ENCODE measurements at regions not wholly inside any gene's neighbourhood (a gene's known extent, or its start where the extent isn't known, plus 50 kb on each side); places are given as distances from the start of the nearest gene placed in this dataset.

GRCh38 chr2:47641366-47641765, 70.6 kb upstream of the KCNK12 start (continued):
- no peak for TF ChIP-seq PATZ1 (CRISPR knock-in tag; IDR thresholded peaks at IDR 0.05; ENCODE audit: borderline replicate concordance)
- no peak for TF ChIP-seq ESRRG (CRISPR knock-in tag; IDR thresholded peaks at IDR 0.05)
- no peak for TF ChIP-seq ZNF8 (CRISPR knock-in tag; IDR thresholded peaks at IDR 0.05)
- no peak for TF ChIP-seq CREB5 (CRISPR knock-in tag; IDR thresholded peaks at IDR 0.05; ENCODE audit: low read depth)
- TF ChIP-seq ARNTL (CRISPR knock-in tag; IDR thresholded peaks at IDR 0.05; ENCODE audit: borderline replicate concordance, low read depth) = no peak

- TF ChIP-seq ISL1 (CRISPR knock-in tag; IDR thresholded peaks at IDR 0.05) (no peak), SNAI2 (CRISPR knock-in tag; IDR thresholded peaks at IDR 0.05) (no peak), POU6F1 (CRISPR knock-in tag; IDR thresholded peaks at IDR 0.05; ENCODE audit: borderline replicate concordance, low read depth) (no peak), ZFP30 (CRISPR knock-in tag; IDR thresholded peaks at IDR 0.05) (no peak), CREB5 (CRISPR knock-in tag; IDR thresholded peaks at IDR 0.05; ENCODE audit: low read depth) (no peak), CSDC2 (CRISPR knock-in tag; IDR thresholded peaks at IDR 0.05) (no peak), ZC3H10 (CRISPR knock-in tag; IDR thresholded peaks at IDR 0.05) (no peak)
- no peak for ATAC-seq
Observed at GRCh38 chr2:47640356-47640755, 69.6 kb upstream of the KCNK12 start.

GRCh38 chr2:47639467-47639866, 68.7 kb upstream of the KCNK12 start:
- ATAC-seq = no peak
- TF ChIP-seq ZNF565 (CRISPR knock-in tag; conservative IDR thresholded peaks at IDR 0.05; ENCODE audit: low read depth) (no peak), POU6F1 (CRISPR knock-in tag; IDR thresholded peaks at IDR 0.05; ENCODE audit: borderline replicate concordance, low read depth) (no peak), PATZ1 (CRISPR knock-in tag; IDR thresholded peaks at IDR 0.05; ENCODE audit: borderline replicate concordance) (no peak), TSHZ2 (CRISPR knock-in tag; IDR thresholded peaks at IDR 0.05) (no peak), GLIS3 (CRISPR knock-in tag; IDR thresholded peaks at IDR 0.05) (no peak), RARB (CRISPR knock-in tag; IDR thresholded peaks at IDR 0.05) (no peak), BACH2 (CRISPR knock-in tag; IDR thresholded peaks at IDR 0.05; ENCODE audit: borderline replicate concordance) (no peak), CSDC2 (CRISPR knock-in tag; IDR thresholded peaks at IDR 0.05) (no peak), ESRRG (CRISPR knock-in tag; IDR thresholded peaks at IDR 0.05) (no peak)
